Ovary (tissue), 3 donors: ENCODE measurements at regions not wholly inside any gene's neighbourhood (a gene's known extent, or its start where the extent isn't known, plus 50 kb on each side); places are given as distances from the start of the nearest gene placed in this dataset.

Source experiments
- CTCF ChIP-seq, 3 donors: fragments of 450-650 bp in 2 of 3; fragments of 200-600 bp in 1 of 3; IDR thresholded peaks; one replicate each; pipeline versions ENCODE4 v1.5.1 to v1.8.0; 2016 to 2022; ENCODE audit warnings: antibody characterized with exemption in 3 of 3, mild to moderate bottlenecking in 1 of 3
- EP300 ChIP-seq: sonication (generic); formaldehyde crosslinking; IDR thresholded peaks from one replicate; pipeline ENCODE4 v1.6.1; 2017; ENCODE audit warnings: antibody characterized with exemption
- donor health status: DM: no; HTN: no; CAD: no.

- TF ChIP-seq EP300: no peak
- no peak for TF ChIP-seq CTCF (IDR thresholded peaks at IDR 0.05)
These were observed 89.2 kb upstream of the DSCAM start for GRCh38 chr21:40936178-40936577.
